ENCODE measurements at regions not wholly inside any gene's neighbourhood (a gene's known extent, or its start where the extent isn't known, plus 50 kb on each side); places are given as distances from the start of the nearest gene placed in this dataset.

DNA sequence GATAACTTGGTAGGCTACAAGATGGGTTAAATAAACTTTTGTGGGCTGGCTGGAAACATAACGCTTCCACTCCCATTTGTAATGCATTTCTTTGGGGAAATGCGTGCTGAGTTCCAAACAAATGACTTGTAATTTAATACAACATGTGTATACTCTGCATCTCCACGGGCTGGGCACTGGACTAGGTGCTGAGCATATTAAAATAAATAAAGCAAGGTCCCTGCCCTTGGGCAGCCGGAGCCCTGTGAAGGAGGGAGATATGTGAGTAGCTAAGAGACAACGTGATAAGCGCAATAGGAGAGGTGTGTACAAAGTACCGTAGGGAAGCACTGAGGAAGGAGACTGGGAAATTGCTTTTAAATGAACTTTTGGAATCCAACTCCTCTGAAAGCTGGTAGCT lies 147.2 kb upstream of the RBPJ start:
- H3K27ac ChIP-seq (ENCODE audit: low read length) = no peak overlapping the region
- H3K4me3 ChIP-seq (ENCODE audit: low read depth in 2 of 2, low read length in 2 of 2) = no peak overlapping the region
- ChIA-PET POLR2A (no interaction called here), CTCF (no interaction called here)
- no peaks in the 10 kb centered on the region for H3K4me1 ChIP-seq (ENCODE audit: control insufficient read depth, insufficient read depth, low read length)
- BruUV-seq (replicated peaks) = no TSS peak
- in situ Hi-C loops (cut with HindIII; ENCODE audit: low pct_unique_long_range_greater_than_20kb, low sequenced_read_pairs) = no loop called here
- intact Hi-C loops (cut with micrococcal nuclease; ENCODE audit: unreplicated experiment) = no loop called here
- DNase-seq (ENCODE audit: low read depth, low spot score) (no peak), ATAC-seq (no peak)
- no peaks in the 10 kb centered on the region for H3K36me3 ChIP-seq (ENCODE audit: control insufficient read depth, insufficient read depth, low read length)
- TF ChIP-seq, protein P1, sequence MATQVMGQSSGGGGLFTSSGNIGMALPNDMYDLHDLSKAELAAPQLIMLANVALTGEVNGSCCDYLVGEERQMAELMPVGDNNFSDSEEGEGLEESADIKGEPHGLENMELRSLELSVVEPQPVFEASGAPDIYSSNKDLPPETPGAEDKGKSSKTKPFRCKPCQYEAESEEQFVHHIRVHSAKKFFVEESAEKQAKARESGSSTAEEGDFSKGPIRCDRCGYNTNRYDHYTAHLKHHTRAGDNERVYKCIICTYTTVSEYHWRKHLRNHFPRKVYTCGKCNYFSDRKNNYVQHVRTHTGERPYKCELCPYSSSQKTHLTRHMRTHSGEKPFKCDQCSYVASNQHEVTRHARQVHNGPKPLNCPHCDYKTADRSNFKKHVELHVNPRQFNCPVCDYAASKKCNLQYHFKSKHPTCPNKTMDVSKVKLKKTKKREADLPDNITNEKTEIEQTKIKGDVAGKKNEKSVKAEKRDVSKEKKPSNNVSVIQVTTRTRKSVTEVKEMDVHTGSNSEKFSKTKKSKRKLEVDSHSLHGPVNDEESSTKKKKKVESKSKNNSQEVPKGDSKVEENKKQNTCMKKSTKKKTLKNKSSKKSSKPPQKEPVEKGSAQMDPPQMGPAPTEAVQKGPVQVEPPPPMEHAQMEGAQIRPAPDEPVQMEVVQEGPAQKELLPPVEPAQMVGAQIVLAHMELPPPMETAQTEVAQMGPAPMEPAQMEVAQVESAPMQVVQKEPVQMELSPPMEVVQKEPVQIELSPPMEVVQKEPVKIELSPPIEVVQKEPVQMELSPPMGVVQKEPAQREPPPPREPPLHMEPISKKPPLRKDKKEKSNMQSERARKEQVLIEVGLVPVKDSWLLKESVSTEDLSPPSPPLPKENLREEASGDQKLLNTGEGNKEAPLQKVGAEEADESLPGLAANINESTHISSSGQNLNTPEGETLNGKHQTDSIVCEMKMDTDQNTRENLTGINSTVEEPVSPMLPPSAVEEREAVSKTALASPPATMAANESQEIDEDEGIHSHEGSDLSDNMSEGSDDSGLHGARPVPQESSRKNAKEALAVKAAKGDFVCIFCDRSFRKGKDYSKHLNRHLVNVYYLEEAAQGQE (IDR thresholded peaks at IDR 0.05; ENCODE audit: insufficient read depth in 1 of 2, low read depth in 2 of 2, low read length in 1 of 2) = no peak
- TF ChIP-seq, protein P2, sequence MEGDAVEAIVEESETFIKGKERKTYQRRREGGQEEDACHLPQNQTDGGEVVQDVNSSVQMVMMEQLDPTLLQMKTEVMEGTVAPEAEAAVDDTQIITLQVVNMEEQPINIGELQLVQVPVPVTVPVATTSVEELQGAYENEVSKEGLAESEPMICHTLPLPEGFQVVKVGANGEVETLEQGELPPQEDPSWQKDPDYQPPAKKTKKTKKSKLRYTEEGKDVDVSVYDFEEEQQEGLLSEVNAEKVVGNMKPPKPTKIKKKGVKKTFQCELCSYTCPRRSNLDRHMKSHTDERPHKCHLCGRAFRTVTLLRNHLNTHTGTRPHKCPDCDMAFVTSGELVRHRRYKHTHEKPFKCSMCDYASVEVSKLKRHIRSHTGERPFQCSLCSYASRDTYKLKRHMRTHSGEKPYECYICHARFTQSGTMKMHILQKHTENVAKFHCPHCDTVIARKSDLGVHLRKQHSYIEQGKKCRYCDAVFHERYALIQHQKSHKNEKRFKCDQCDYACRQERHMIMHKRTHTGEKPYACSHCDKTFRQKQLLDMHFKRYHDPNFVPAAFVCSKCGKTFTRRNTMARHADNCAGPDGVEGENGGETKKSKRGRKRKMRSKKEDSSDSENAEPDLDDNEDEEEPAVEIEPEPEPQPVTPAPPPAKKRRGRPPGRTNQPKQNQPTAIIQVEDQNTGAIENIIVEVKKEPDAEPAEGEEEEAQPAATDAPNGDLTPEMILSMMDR (IDR thresholded peaks at IDR 0.05) = no peak
- TF ChIP-seq SIN3A (IDR thresholded peaks at IDR 0.05; ENCODE audit: borderline replicate concordance, insufficient read depth, low read depth, low read length) (no peak), TCF7L2 (IDR thresholded peaks at IDR 0.05; ENCODE audit: low read depth, low read length) (no peak), POLR2AphosphoS5 (IDR thresholded peaks at IDR 0.05; ENCODE audit: low read depth, low read length) (no peak)
- H3K27me3 ChIP-seq (ENCODE audit: control insufficient read depth, insufficient read depth, low read length) = no peaks in the 10 kb centered on the region
- no peaks in the 10 kb centered on the region for H3K9me3 ChIP-seq (ENCODE audit: control insufficient read depth, insufficient read depth, low read depth, low read length)

DNA sequence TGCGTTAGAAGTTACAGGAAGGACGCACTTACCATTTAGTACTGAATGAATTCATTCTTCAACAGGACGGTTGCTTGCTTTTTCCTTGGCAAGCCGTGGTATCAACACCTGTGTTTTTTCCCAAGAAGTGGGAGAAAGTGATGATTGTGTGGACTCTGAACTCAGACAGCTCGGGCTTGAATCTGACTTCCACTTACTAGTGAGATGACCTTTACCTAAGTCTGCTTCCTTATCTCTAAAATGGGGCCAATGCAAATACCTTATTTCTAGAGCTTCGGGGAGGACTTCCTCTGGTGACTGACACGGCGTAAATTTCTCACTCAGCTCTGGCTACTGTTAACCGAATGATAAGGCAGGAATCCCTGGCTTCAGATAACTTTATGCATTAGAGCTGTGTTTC lies 146.8 kb upstream of the RBPJ start:
- intact Hi-C loops (cut with micrococcal nuclease; ENCODE audit: unreplicated experiment) (no loop called here), in situ Hi-C loops (cut with HindIII; ENCODE audit: low pct_unique_long_range_greater_than_20kb, low sequenced_read_pairs) (no loop called here)
- no peak for ATAC-seq
- no peaks in the 10 kb centered on the region for H3K9me3 ChIP-seq (ENCODE audit: control insufficient read depth, insufficient read depth, low read depth, low read length)
- no peaks in the 10 kb centered on the region for H3K27me3 ChIP-seq (ENCODE audit: control insufficient read depth, insufficient read depth, low read length)
- H3K4me3 ChIP-seq (ENCODE audit: low read depth in 2 of 2, low read length in 2 of 2) = no peak overlapping the region
- CTCF ChIA-PET = no interaction called here
- DNase-seq (ENCODE audit: low read depth, low spot score) = no peak
- H3K4me1 ChIP-seq (ENCODE audit: control insufficient read depth, insufficient read depth, low read length) = no peaks in the 10 kb centered on the region
- no TSS peak for BruUV-seq (replicated peaks)
- no peaks in the 10 kb centered on the region for H3K36me3 ChIP-seq (ENCODE audit: control insufficient read depth, insufficient read depth, low read length)
- TF ChIP-seq TCF7L2 (IDR thresholded peaks at IDR 0.05; ENCODE audit: low read depth, low read length) = no peak
- TF ChIP-seq SIN3A (IDR thresholded peaks at IDR 0.05; ENCODE audit: borderline replicate concordance, insufficient read depth, low read depth, low read length) = no peak
- TF ChIP-seq, protein P1 (IDR thresholded peaks at IDR 0.05; ENCODE audit: insufficient read depth in 1 of 2, low read depth in 2 of 2, low read length in 1 of 2) = no peak
- TF ChIP-seq, protein P2 (IDR thresholded peaks at IDR 0.05) = no peak
- no peak for TF ChIP-seq POLR2AphosphoS5 (IDR thresholded peaks at IDR 0.05; ENCODE audit: low read depth, low read length)
- no peak overlapping the region for H3K27ac ChIP-seq (ENCODE audit: low read length)
- POLR2A ChIA-PET = no interaction called here

Data from Panc1 (cell line).